Thyroid gland (tissue), 4 donors: ENCODE measurements at regions not wholly inside any gene's neighbourhood (a gene's known extent, or its start where the extent isn't known, plus 50 kb on each side); places are given as distances from the start of the nearest gene placed in this dataset.

ENCODE experiments used
- DNase-seq, 2 donors: peaks; one replicate each; pipeline ENCODE4 v3.0.0-alpha.2; 2019
- H3K27ac ChIP-seq, 3 donors: fragments of 200-600 bp; sonication (generic); 1 replicate in 2 of 3; 2 replicates in 1 of 3; pipeline ENCODE4 v1.5.1; 2016 to 2019; ENCODE audit warnings: mild to moderate bottlenecking in 1 of 3, moderate library complexity in 1 of 3
- H3K27me3 ChIP-seq: fragments of 200-600 bp; sonication (generic); one replicate; pipeline ENCODE4 v1.5.1; 2019
- H3K36me3 ChIP-seq, 2 donors: fragments of 200-600 bp; sonication (generic); one replicate each; pipeline ENCODE4 v1.5.1; 2016 to 2019
- H3K4me1 ChIP-seq, 2 donors: fragments of 200-600 bp; sonication (generic); one replicate each; pipeline ENCODE4 v1.5.1; 2017 to 2019
- H3K4me3 ChIP-seq, 3 donors: fragments of 200-600 bp; sonication (generic); replicated peaks in 1 of 3; 1 replicate in 2 of 3; 2 replicates in 1 of 3; pipeline ENCODE4 v1.5.1; 2016; ENCODE audit warnings: mild to moderate bottlenecking in 1 of 3
- H3K9me3 ChIP-seq: fragments of 200-600 bp; sonication (generic); one replicate; pipeline ENCODE4 v1.5.1; 2017
- POLR2A ChIP-seq, 2 donors: fragments of 450-650 bp; IDR thresholded peaks; one replicate each; pipeline ENCODE4 v1.6.1; 2017; ENCODE audit warnings: antibody characterized with exemption in 2 of 2, mild to moderate bottlenecking in 2 of 2, moderate library complexity in 1 of 2
- WGBS, 2 donors: methylation state at CpG; one replicate each; pipeline ENCODE4 v1.1.5; 2017; 5-methylcytosine and 5-hydroxymethylcytosine counted together
- intact Hi-C: fragments of 100-400 bp; cut with DNase I; formaldehyde crosslinking; loops from one replicate; pipeline ENCODE4 v1.15.1; 2023
- TF ChIP-seq, protein P1 (sequence below), 6 experiments: fragments of 200-600 bp in 3 of 6; fragments of 450-650 bp in 3 of 6; sonication (generic) in 3 of 6; IDR thresholded peaks; one replicate each; pipeline ENCODE4 v1.5.1; 2016 to 2019; ENCODE audit warnings: antibody characterized with exemption in 6 of 6, mild to moderate bottlenecking in 2 of 6, inconsistent platforms in 1 of 6, moderate library complexity in 1 of 6

DNA sequence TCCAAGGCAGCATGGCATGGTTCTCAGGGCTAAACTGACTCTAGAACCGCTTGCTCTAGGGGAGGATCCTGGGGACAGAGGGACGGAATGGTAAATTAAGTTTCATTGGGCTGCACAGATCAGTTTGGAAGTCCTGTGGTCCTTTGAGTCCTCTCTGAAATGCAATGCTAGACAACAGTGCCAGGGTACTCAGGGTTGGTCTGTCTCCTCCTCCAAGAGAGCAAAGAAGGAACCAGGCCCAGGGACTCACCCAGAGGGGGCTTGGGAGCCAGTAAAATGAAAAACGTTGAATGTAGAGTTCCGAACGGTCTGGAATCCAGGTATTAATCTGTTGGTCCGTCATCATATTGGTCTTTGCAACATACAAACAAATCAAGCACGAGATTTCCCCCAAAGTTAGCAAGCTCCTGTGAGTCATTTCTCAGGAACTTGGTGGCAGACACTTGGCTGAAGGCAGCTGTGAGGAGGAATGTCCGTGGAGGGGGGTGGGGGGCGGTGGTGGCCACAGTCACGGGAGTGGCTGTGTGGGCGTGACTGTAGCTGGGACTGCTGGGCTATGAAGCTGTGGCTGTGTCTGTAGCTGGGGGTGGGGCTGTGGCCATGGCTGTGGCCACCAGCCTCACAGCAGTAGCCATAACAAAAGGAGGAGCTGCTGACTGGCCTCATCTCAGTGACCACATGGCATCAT, 361.0 kb downstream of the SHQ1 start:
- H3K9me3 ChIP-seq: no peaks in the 10 kb centered on the region
- 53 to 60% methylated on average over 11 of the region's 11 CpGs for WGBS, 2 donors
- DNase-seq: peak; percentile 56 to 62
- no peaks in the 10 kb centered on the region for H3K27me3 ChIP-seq
- H3K4me1 ChIP-seq: peaks cover 0 to 12% of the 10 kb centered on the region in 2 donors
- intact Hi-C loops: no loop called here
- TF ChIP-seq, protein P1, sequence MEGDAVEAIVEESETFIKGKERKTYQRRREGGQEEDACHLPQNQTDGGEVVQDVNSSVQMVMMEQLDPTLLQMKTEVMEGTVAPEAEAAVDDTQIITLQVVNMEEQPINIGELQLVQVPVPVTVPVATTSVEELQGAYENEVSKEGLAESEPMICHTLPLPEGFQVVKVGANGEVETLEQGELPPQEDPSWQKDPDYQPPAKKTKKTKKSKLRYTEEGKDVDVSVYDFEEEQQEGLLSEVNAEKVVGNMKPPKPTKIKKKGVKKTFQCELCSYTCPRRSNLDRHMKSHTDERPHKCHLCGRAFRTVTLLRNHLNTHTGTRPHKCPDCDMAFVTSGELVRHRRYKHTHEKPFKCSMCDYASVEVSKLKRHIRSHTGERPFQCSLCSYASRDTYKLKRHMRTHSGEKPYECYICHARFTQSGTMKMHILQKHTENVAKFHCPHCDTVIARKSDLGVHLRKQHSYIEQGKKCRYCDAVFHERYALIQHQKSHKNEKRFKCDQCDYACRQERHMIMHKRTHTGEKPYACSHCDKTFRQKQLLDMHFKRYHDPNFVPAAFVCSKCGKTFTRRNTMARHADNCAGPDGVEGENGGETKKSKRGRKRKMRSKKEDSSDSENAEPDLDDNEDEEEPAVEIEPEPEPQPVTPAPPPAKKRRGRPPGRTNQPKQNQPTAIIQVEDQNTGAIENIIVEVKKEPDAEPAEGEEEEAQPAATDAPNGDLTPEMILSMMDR (IDR thresholded peaks at IDR 0.05): no peak
- no peak for TF ChIP-seq POLR2A (IDR thresholded peaks at IDR 0.05)
- H3K4me3 ChIP-seq: no peak overlapping the region
- no peaks in the 10 kb centered on the region for H3K36me3 ChIP-seq
- H3K27ac ChIP-seq: no peak overlapping the region

DNA sequence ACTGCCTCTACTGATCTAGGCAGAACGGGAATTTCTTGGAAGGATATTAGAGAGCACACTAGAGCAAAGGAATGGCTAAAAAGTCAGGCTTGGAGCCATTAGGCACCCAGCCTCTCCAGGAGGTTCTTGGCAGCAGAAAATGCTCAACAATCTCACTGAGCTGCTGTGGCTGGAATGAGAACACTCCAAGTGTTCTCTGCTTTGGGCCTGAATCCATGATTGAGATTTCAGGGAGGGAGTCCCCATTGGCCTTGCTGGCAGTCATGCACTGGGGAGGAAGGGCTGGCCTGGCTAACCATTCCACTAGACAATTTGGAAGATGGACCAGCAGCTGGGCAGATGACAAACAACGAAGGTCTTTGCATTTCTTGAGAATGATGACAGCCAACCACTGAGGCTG, 362.6 kb downstream of the SHQ1 start:
- TF ChIP-seq, protein P1 (IDR thresholded peaks at IDR 0.05): no peak
- no peak for TF ChIP-seq POLR2A (IDR thresholded peaks at IDR 0.05)
- 52 to 55% methylated on average over 2 of the region's 2 CpGs for WGBS, 2 donors
- DNase-seq: peak; percentile 43 to 52
- no peak overlapping the region for H3K27ac ChIP-seq
- no peaks in the 10 kb centered on the region for H3K9me3 ChIP-seq
- intact Hi-C loops: no loop called here
- H3K27me3 ChIP-seq: no peaks in the 10 kb centered on the region
- H3K36me3 ChIP-seq: no peaks in the 10 kb centered on the region
- no peak overlapping the region for H3K4me3 ChIP-seq
- H3K4me1 ChIP-seq: peaks cover 0 to 12% of the 10 kb centered on the region in 2 donors

DNA sequence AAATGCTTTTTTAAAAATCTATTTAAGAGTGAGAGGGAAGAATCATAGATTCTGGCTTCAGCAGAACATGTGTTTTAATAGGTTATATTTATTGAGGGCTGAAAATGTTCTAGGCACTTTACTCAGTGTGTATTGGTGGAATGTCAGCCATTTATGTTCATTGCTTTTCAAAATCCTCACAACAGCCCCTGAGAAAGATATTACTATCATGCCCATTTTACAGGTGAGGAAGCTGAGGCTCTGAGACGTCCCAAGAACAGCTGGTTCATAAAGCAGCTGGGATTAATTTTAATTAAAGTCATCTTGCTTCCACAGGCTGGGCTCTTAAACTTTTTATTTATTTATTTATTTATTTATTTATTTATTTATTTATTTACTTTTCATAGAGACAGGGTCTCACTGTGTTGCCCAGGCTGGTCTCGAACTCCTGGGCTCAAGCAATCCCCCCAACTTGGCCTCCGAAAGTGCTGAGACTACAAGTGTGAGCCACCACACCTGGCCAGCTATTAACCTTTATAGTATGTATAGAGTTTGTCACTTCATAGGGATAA, 364.6 kb downstream of the SHQ1 start:
- H3K9me3 ChIP-seq: no peaks in the 10 kb centered on the region
- H3K4me1 ChIP-seq: peaks cover 0 to 12% of the 10 kb centered on the region in 2 donors
- DNase-seq: no peak
- intact Hi-C loops: no loop called here
- H3K36me3 ChIP-seq: no peaks in the 10 kb centered on the region
- H3K27me3 ChIP-seq: no peaks in the 10 kb centered on the region
- no peak overlapping the region for H3K4me3 ChIP-seq
- 95 to 96% methylated on average over 3 of the region's 3 CpGs for WGBS, 2 donors
- no peak for TF ChIP-seq POLR2A (IDR thresholded peaks at IDR 0.05)
- TF ChIP-seq, protein P1 (IDR thresholded peaks at IDR 0.05): no peak
- no peak overlapping the region for H3K27ac ChIP-seq

DNA sequence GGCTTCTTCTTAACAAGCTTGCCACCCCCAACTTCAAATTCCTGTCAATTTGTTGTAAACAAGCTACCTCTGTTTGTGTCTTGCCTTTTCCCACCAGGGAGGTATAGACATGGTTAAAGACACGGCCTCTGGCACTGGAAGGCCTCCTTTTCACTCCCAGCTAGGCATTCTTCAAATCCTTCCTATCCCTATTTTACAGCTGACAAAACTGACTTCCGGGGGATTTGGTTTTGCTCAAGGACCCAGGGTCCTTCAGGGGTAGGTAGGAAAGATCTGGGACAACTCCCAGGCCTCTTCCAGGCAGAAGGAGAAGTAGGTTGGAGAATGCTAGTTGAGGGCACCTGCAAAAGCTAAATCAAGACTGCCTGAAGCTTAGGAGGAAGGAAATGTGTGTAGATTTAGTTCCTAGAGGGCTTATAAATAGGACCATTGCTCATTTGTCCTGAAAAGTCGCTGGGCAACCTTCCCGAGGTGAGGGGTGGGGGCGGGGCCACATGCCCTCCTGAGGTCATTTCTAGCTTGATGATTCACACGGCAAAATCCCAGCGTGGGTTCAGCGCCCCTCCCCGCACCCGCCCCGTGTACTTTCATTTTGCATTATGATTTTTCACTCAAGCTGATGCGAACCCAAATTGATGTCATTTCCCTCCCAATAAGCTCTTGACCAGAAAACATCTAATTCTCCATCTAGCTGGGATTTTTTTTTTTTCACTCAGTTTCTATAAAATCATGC, 365.5 kb downstream of the SHQ1 start:
- Histone ChIP-seq H3K9me3 (no peaks in the 10 kb centered on the region), H3K27me3 (no peaks in the 10 kb centered on the region), H3K4me1 (peaks cover 0 to 10% of the 10 kb centered on the region in 2 donors), H3K27ac (peak overlapping the region in 1 of 3 donors; percentile 56), H3K36me3 (no peaks in the 10 kb centered on the region), H3K4me3 (no peak overlapping the region)
- DNase-seq: peak; percentile 21 to 22
- 45 to 48% methylated on average over 12 of the region's 12 CpGs for WGBS, 2 donors
- intact Hi-C loops: no loop called here
- TF ChIP-seq, protein P1 (IDR thresholded peaks at IDR 0.05): no peak
- no peak for TF ChIP-seq POLR2A (IDR thresholded peaks at IDR 0.05)

DNA sequence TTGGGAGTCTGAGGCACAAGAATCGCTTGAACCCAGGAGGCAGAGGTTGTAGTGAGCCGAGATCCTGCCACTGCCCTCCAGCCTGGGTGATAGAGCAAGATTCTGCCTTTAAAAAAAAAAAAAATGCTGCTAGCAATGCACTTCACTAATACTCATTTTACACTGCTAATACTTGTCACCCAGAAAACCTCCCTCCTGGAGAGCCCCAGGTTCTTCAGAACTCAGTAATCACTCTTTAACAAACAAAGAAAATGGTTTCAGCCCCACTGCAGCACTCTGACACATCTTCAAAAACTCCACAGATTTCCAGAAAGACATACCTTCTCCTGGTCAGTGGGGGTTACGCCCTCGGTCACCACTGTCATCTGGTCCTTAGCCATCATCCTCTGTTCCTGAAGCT, 366.7 kb downstream of the SHQ1 start:
- DNase-seq: no peak
- 93 to 95% methylated on average over 4 of the region's 4 CpGs for WGBS, 2 donors
- H3K27ac ChIP-seq: no peak overlapping the region
- H3K4me3 ChIP-seq: no peak overlapping the region
- TF ChIP-seq, protein P1 (IDR thresholded peaks at IDR 0.05): no peak
- TF ChIP-seq POLR2A (IDR thresholded peaks at IDR 0.05): no peak
- no peaks in the 10 kb centered on the region for H3K36me3 ChIP-seq
- intact Hi-C loops: no loop called here
- no peaks in the 10 kb centered on the region for H3K4me1 ChIP-seq
- no peaks in the 10 kb centered on the region for H3K27me3 ChIP-seq
- no peaks in the 10 kb centered on the region for H3K9me3 ChIP-seq
